GM19438 (cell line): ENCODE measurements at regions not wholly inside any gene's neighbourhood (a gene's known extent, or its start where the extent isn't known, plus 50 kb on each side); places are given as distances from the start of the nearest gene placed in this dataset.

Experiments
- ATAC-seq: cut with Tn5 transposase; IDR thresholded peaks from one replicate; pipeline ENCODE4 v1.9.1; 2021; ENCODE audit warnings: low read depth; ENCODE audit not compliant: unreplicated experiment

- ATAC-seq: no peak
Measured at GRCh38 chr5:57780306-57780960, 297.8 kb upstream of the ACTBL2 start.

- ATAC-seq: peak; percentile 60
Measured at GRCh38 chr5:57779383-57780223, 297.0 kb upstream of the ACTBL2 start.

GRCh38 chr5:57778501-57779091, 296.0 kb upstream of the ACTBL2 start:
- no peak for ATAC-seq

- no peak for ATAC-seq
Measured at GRCh38 chr5:57777174-57777581, 294.6 kb upstream of the ACTBL2 start.

GRCh38 chr5:57776035-57776434, 293.4 kb upstream of the ACTBL2 start:
- no peak for ATAC-seq

- ATAC-seq: no peak
Measured at GRCh38 chr5:57774439-57774838, 291.8 kb upstream of the ACTBL2 start.

- ATAC-seq: no peak
Measured at GRCh38 chr5:57772512-57772911, 289.9 kb upstream of the ACTBL2 start.

- no peak for ATAC-seq
Measured at GRCh38 chr5:57770039-57770438, 287.4 kb upstream of the ACTBL2 start.

- no peak for ATAC-seq
Measured at GRCh38 chr5:57768745-57769144, 286.1 kb upstream of the ACTBL2 start.

GRCh38 chr5:57764479-57765089, 282.0 kb upstream of the ACTBL2 start:
- ATAC-seq: no peak

GRCh38 chr5:57761513-57761912, 278.9 kb upstream of the ACTBL2 start:
- ATAC-seq: no peak

GRCh38 chr5:57754616-57755015, 272.0 kb upstream of the ACTBL2 start:
- ATAC-seq: no peak

GRCh38 chr5:57753446-57753845, 270.8 kb upstream of the ACTBL2 start:
- ATAC-seq: no peak

GRCh38 chr5:57751710-57752109, 269.1 kb upstream of the ACTBL2 start:
- no peak for ATAC-seq

- ATAC-seq: no peak
Measured at GRCh38 chr5:57750891-57751290, 268.3 kb upstream of the ACTBL2 start.

- ATAC-seq: no peak
Measured at GRCh38 chr5:57750282-57750681, 267.7 kb upstream of the ACTBL2 start.

GRCh38 chr5:57749396-57749795, 266.8 kb upstream of the ACTBL2 start:
- no peak for ATAC-seq

- no peak for ATAC-seq
Measured at GRCh38 chr5:57745700-57746651, 263.4 kb upstream of the ACTBL2 start.

- no peak for ATAC-seq
Measured at GRCh38 chr5:57745029-57745428, 262.4 kb upstream of the ACTBL2 start.

- ATAC-seq: no peak
Measured at GRCh38 chr5:57741336-57741735, 258.7 kb upstream of the ACTBL2 start.
